ENCODE measurements at regions not wholly inside any gene's neighbourhood (a gene's known extent, or its start where the extent isn't known, plus 50 kb on each side); places are given as distances from the start of the nearest gene placed in this dataset.

DNA sequence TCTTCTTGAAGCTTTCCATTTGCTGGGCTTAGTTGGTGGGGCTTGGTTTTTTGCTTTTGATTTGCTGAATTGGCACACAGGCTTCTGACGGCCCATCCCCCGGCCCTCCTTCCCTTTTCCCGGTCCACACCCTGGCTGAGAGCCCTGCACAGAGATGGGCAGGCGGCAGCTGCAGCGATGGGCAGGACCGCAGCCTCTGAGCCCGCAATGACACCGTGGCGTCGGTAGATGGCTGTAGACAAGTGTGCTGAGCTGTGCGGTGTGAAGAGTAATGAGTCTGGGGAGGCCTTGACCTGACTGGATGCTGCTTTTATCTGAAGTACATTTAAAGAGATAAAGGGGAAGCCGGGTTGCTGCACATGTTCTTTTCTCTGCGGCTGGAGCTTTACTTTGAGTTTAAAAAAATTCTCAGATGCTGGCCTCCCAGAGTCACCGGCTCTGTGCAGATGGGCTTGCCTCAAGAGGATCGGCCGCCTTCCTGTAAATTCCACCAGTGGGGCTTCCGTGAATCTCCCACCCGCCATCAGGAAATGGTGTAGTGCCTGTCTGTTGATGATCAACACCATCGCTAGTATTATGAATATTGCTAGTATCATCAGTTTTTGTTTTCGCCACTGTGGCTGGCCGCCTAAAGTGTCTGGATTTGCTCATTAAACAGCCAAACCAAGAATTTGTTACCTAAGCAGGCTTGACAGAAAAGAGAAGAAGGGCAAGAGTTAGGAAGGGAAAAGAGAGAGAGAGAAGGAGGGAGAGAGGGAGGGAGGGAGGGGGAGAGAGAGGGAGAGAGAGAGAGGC is 245.6 kb upstream of the RBFOX1 start:
- TF ChIP-seq POLR2AphosphoS5 (IDR thresholded peaks at IDR 0.05; ENCODE audit: borderline replicate concordance, low read depth, low read length) (no peak), EZH2 (IDR thresholded peaks at IDR 0.05) (no peak), FOXP2 (optimal IDR thresholded peaks at IDR 0.05; ENCODE audit: control extremely low read depth, extremely low read length, insufficient read depth) (no peak)
- Histone ChIP-seq H3K9ac (ENCODE audit: insufficient read length) (no peak overlapping the region), H3K9me3 (ENCODE audit: low read depth, low read length) (no peaks in the 10 kb centered on the region), H3K27ac (no peak overlapping the region), H3K4me3 (no peak overlapping the region), H3K36me3 (ENCODE audit: insufficient read depth, low read length) (no peaks in the 10 kb centered on the region)
- no peak for DNase-seq (ENCODE audit: low read depth, low spot score)

DNA sequence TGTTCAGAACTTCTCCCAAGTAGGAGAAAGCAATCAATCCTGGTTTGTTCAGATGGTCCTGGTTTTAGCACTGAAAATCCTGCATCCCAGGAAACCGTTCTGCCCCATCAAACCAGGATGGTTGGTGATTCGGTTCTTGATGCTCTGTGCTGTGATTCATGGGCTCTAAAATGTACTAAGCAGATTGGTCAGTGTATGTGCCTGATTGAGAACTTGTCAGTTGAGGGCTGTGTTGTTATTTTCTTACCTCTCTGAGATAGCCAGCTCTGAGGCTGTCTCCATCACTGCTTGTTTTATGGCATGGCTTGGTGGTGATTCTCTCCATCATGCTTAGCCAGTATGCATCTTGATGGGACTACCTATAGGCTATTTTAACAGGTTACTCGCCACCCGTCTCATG is 246.9 kb upstream of the RBFOX1 start:
- TF ChIP-seq EZH2 (IDR thresholded peaks at IDR 0.05) (no peak), FOXP2 (optimal IDR thresholded peaks at IDR 0.05; ENCODE audit: control extremely low read depth, extremely low read length, insufficient read depth) (no peak), POLR2AphosphoS5 (IDR thresholded peaks at IDR 0.05; ENCODE audit: borderline replicate concordance, low read depth, low read length) (no peak)
- H3K4me3 ChIP-seq = no peak overlapping the region
- DNase-seq (ENCODE audit: low read depth, low spot score) = no peak
- H3K9me3 ChIP-seq (ENCODE audit: low read depth, low read length) = no peaks in the 10 kb centered on the region
- H3K36me3 ChIP-seq (ENCODE audit: insufficient read depth, low read length) = no peaks in the 10 kb centered on the region
- H3K27ac ChIP-seq = no peak overlapping the region
- no peak overlapping the region for H3K9ac ChIP-seq (ENCODE audit: insufficient read length)

DNA sequence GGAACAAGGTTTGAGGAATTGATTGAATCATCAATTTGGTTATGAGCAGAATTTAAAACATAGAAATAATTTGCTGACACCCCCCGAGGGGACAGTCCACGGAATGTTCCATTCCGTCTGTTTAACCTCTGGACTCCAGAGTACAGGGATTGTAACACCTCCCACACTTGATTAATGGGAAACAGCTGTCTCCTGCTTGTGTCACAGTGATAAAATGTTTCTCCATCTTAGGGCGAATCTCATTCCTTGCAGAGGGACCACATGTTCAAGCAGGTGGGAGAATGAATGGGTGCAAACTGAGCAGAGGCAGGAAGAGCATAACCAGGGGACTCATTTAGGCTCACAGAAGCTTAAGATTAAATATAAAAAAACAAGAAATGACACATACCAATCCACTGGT is 249.5 kb upstream of the RBFOX1 start:
- H3K36me3 ChIP-seq (ENCODE audit: insufficient read depth, low read length) = no peaks in the 10 kb centered on the region
- no peaks in the 10 kb centered on the region for H3K9me3 ChIP-seq (ENCODE audit: low read depth, low read length)
- no peak for DNase-seq (ENCODE audit: low read depth, low spot score)
- no peak overlapping the region for H3K9ac ChIP-seq (ENCODE audit: insufficient read length)
- H3K27ac ChIP-seq = no peak overlapping the region
- H3K4me3 ChIP-seq = no peak overlapping the region
- no peak for TF ChIP-seq EZH2 (IDR thresholded peaks at IDR 0.05)
- TF ChIP-seq FOXP2 (optimal IDR thresholded peaks at IDR 0.05; ENCODE audit: control extremely low read depth, extremely low read length, insufficient read depth) = no peak
- no peak for TF ChIP-seq POLR2AphosphoS5 (IDR thresholded peaks at IDR 0.05; ENCODE audit: borderline replicate concordance, low read depth, low read length)

- DNase-seq (ENCODE audit: low read depth, low spot score) = no peak
- TF ChIP-seq FOXP2 (optimal IDR thresholded peaks at IDR 0.05; ENCODE audit: control extremely low read depth, extremely low read length, insufficient read depth) (no peak), POLR2AphosphoS5 (IDR thresholded peaks at IDR 0.05; ENCODE audit: borderline replicate concordance, low read depth, low read length) (no peak), EZH2 (IDR thresholded peaks at IDR 0.05) (no peak)
- Histone ChIP-seq H3K4me3 (no peak overlapping the region), H3K9me3 (ENCODE audit: low read depth, low read length) (no peaks in the 10 kb centered on the region), H3K36me3 (ENCODE audit: insufficient read depth, low read length) (no peaks in the 10 kb centered on the region), H3K9ac (ENCODE audit: insufficient read length) (no peak overlapping the region), H3K27ac (no peak overlapping the region)
Observed at GRCh38 chr16:7077636-7078035, 255.0 kb upstream of the RBFOX1 start.

DNA sequence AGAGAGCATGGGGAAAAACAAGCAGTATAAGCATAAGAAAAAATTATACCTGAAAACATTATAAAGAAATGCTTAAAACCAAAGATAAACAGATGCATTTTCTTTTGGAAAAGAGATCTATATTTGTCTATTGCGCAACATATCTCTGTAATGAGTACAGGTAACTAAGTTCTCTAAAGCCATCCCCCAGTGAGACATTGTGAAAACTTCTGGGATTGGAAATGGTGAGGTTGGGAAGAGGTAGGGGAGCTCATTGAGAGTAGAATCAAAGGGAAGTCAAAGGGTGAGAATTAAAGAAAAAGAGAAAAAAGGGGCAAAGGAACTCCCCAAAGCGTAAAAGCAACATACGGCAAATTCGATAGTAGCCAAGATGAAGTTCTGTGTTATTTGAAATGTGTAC is 257.9 kb upstream of the RBFOX1 start:
- no peak overlapping the region for H3K27ac ChIP-seq
- no peaks in the 10 kb centered on the region for H3K36me3 ChIP-seq (ENCODE audit: insufficient read depth, low read length)
- TF ChIP-seq POLR2AphosphoS5 (IDR thresholded peaks at IDR 0.05; ENCODE audit: borderline replicate concordance, low read depth, low read length) = no peak
- TF ChIP-seq FOXP2 (optimal IDR thresholded peaks at IDR 0.05; ENCODE audit: control extremely low read depth, extremely low read length, insufficient read depth) = no peak
- H3K9ac ChIP-seq (ENCODE audit: insufficient read length) = no peak overlapping the region
- H3K4me3 ChIP-seq = no peak overlapping the region
- no peak for DNase-seq (ENCODE audit: low read depth, low spot score)
- H3K9me3 ChIP-seq (ENCODE audit: low read depth, low read length) = no peaks in the 10 kb centered on the region

DNA sequence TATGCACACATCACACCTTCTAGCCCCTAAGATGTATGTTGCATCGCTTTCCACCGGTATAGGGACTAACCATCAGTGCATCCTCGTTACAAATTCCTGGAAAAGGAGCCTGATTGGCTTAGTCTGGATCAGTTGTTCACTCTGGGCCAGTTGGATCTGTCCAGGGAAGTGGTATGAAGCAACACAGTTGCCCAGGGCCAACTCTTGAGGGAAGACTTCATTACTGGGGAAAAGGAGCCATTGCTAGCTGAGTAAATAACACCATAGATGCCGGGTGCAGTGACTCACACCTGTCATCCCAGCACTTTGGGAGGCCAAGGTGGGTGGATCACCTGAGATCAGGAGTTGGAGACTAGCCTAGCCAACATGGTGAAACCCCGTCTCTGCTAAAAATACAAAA is 275.2 kb upstream of the RBFOX1 start:
- H3K9me3 ChIP-seq (ENCODE audit: low read depth, low read length) = no peaks in the 10 kb centered on the region
- DNase-seq (ENCODE audit: low read depth, low spot score) = no peak
- H3K9ac ChIP-seq (ENCODE audit: insufficient read length) = no peak overlapping the region
- no peaks in the 10 kb centered on the region for H3K36me3 ChIP-seq (ENCODE audit: insufficient read depth, low read length)
- TF ChIP-seq FOXP2 (optimal IDR thresholded peaks at IDR 0.05; ENCODE audit: control extremely low read depth, extremely low read length, insufficient read depth) (no peak), EZH2 (IDR thresholded peaks at IDR 0.05) (no peak), POLR2AphosphoS5 (IDR thresholded peaks at IDR 0.05; ENCODE audit: borderline replicate concordance, low read depth, low read length) (no peak)
- no peak overlapping the region for H3K27ac ChIP-seq
- H3K4me3 ChIP-seq = no peak overlapping the region

GRCh38 chr16:7055443-7055842 is 277.2 kb upstream of the RBFOX1 start:
- DNase-seq (ENCODE audit: low read depth, low spot score) = no peak
- TF ChIP-seq FOXP2 (optimal IDR thresholded peaks at IDR 0.05; ENCODE audit: control extremely low read depth, extremely low read length, insufficient read depth) (no peak), EZH2 (IDR thresholded peaks at IDR 0.05) (no peak), POLR2AphosphoS5 (IDR thresholded peaks at IDR 0.05; ENCODE audit: borderline replicate concordance, low read depth, low read length) (no peak)

GRCh38 chr16:7051591-7052349 is 280.9 kb upstream of the RBFOX1 start:
- Histone ChIP-seq H3K9ac (ENCODE audit: insufficient read length) (no peak overlapping the region), H3K36me3 (ENCODE audit: insufficient read depth, low read length) (no peaks in the 10 kb centered on the region), H3K4me3 (no peak overlapping the region), H3K27ac (no peak overlapping the region), H3K9me3 (ENCODE audit: low read depth, low read length) (no peaks in the 10 kb centered on the region)
- no peak for DNase-seq (ENCODE audit: low read depth, low spot score)
- TF ChIP-seq FOXP2 (optimal IDR thresholded peaks at IDR 0.05; ENCODE audit: control extremely low read depth, extremely low read length, insufficient read depth) (no peak), POLR2AphosphoS5 (IDR thresholded peaks at IDR 0.05; ENCODE audit: borderline replicate concordance, low read depth, low read length) (no peak), EZH2 (IDR thresholded peaks at IDR 0.05) (no peak)

More at GRCh38 chr16:7055443-7055842, 277.2 kb upstream of the RBFOX1 start:
- Histone ChIP-seq H3K9me3 (ENCODE audit: low read depth, low read length) (no peaks in the 10 kb centered on the region), H3K36me3 (ENCODE audit: insufficient read depth, low read length) (no peaks in the 10 kb centered on the region), H3K27ac (no peak overlapping the region), H3K9ac (ENCODE audit: insufficient read length) (no peak overlapping the region), H3K4me3 (no peak overlapping the region)

Measured in SK-N-MC (cell line).